GM18870 (cell line): ENCODE measurements at regions not wholly inside any gene's neighbourhood (a gene's known extent, or its start where the extent isn't known, plus 50 kb on each side); places are given as distances from the start of the nearest gene placed in this dataset.
"Not testable (repeated sequence)": the region's sequence is repeated elsewhere in the genome, so short reads cannot be mapped to it uniquely, and the experiment has no call there.

Experiments used
- ATAC-seq: cut with Tn5 transposase; IDR thresholded peaks from one replicate; pipeline ENCODE4 v1.9.1; 2021; ENCODE audit warnings: moderate library complexity; ENCODE audit not compliant: unreplicated experiment

GRCh38 chr5:57915536-57915935 lies 432.9 kb upstream of the ACTBL2 start:
- ATAC-seq: no peak

GRCh38 chr5:57911438-57911837 lies 428.8 kb upstream of the ACTBL2 start:
- no peak for ATAC-seq

- no peak for ATAC-seq
These were observed 424.1 kb upstream of the ACTBL2 start for GRCh38 chr5:57906671-57907070.

GRCh38 chr5:57903458-57903857 lies 420.8 kb upstream of the ACTBL2 start:
- ATAC-seq: no peak

- ATAC-seq: no peak
These were observed 419.5 kb upstream of the ACTBL2 start for GRCh38 chr5:57902095-57902494.

GRCh38 chr5:57900381-57900944 lies 417.9 kb upstream of the ACTBL2 start:
- no peak for ATAC-seq

GRCh38 chr5:57896576-57896975 lies 414.0 kb upstream of the ACTBL2 start:
- no peak for ATAC-seq

- no peak for ATAC-seq
These were observed 413.2 kb upstream of the ACTBL2 start for GRCh38 chr5:57895766-57896165.

GRCh38 chr5:57893926-57894325 lies 411.3 kb upstream of the ACTBL2 start:
- ATAC-seq: no peak

- ATAC-seq: no peak
These were observed 408.8 kb upstream of the ACTBL2 start for GRCh38 chr5:57891443-57891842.

- ATAC-seq: no peak
These were observed 406.9 kb upstream of the ACTBL2 start for GRCh38 chr5:57889558-57889957.

- no peak for ATAC-seq
These were observed 405.4 kb upstream of the ACTBL2 start for GRCh38 chr5:57887851-57888621.

- ATAC-seq: no peak
These were observed 401.9 kb upstream of the ACTBL2 start for GRCh38 chr5:57884346-57885102.

- no peak for ATAC-seq
These were observed 397.6 kb upstream of the ACTBL2 start for GRCh38 chr5:57880216-57880615.

- ATAC-seq: no peak
These were observed 395.7 kb upstream of the ACTBL2 start for GRCh38 chr5:57878301-57878722.

GRCh38 chr5:57871496-57871895 lies 388.9 kb upstream of the ACTBL2 start:
- ATAC-seq: no peak

- not testable (repeated sequence) for ATAC-seq
These were observed 387.7 kb upstream of the ACTBL2 start for GRCh38 chr5:57870267-57870666.

GRCh38 chr5:57863661-57864060 lies 381.1 kb upstream of the ACTBL2 start:
- no peak for ATAC-seq

- ATAC-seq: no peak
These were observed 380.3 kb upstream of the ACTBL2 start for GRCh38 chr5:57862942-57863341.

GRCh38 chr5:57862471-57862911 lies 379.9 kb upstream of the ACTBL2 start:
- no peak for ATAC-seq

- ATAC-seq: no peak
These were observed 377.0 kb upstream of the ACTBL2 start for GRCh38 chr5:57859626-57860025.

- no peak for ATAC-seq
These were observed 376.3 kb upstream of the ACTBL2 start for GRCh38 chr5:57858905-57859304.
